ENCODE measurements at regions not wholly inside any gene's neighbourhood (a gene's known extent, or its start where the extent isn't known, plus 50 kb on each side); places are given as distances from the start of the nearest gene placed in this dataset.

DNA sequence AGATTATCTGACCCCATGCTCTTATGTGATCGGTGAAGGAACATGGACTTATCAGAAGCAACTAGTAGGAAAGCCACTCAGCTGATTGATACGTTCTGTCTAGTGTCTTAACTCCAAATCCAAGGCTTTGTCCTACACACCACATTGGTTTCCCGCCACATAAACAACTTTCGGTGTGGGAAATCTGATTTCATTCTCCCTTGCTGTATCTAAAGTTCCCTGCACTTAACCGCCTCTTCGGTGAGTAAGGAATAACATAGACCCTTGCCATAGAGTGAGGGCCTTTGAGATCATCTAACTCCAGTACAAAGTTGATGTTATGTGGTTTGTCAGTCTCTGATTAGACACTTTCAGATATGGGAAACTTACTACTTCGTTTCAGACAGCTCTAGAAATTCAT, 538.2 kb upstream of the TNP1 start:
- Histone ChIP-seq H3K4me1 (peaks cover 7 to 18% of the 10 kb centered on the region in 2 donors), H3K36me3 (no peaks in the 10 kb centered on the region), H3K27me3 (no peaks in the 10 kb centered on the region), H3K27ac (peak overlapping the region; percentile 35 to 59), H3K9me3 (no peaks in the 10 kb centered on the region), H3K4me3 (no peak overlapping the region)
- no peak for DNase-seq
- intact Hi-C loops (cut with DNase I; ENCODE audit: low total_unique reads), result no loop called here
- TF ChIP-seq POLR2A (IDR thresholded peaks at IDR 0.05) (no peak), CTCF (IDR thresholded peaks at IDR 0.05) (no peak)

DNA sequence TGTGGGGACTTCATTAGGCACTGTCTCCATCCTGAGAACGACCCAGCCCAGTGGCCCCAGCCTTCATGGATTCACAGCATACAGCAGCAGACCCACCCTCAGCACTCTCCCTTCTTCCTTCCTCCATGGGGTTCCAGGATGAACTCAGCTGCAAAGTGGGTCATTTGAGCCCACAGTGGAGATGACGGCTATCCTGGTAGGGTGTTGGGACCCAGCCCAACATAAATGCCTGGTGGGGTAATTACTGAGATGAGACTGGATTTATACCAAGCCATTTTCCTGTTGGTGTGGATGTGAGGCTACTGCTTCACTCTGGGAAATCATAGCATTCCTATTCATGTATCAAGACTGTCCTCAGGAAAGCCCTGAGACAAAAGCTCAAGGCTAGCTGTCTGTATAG, 536.7 kb upstream of the TNP1 start:
- H3K27ac ChIP-seq, result peak overlapping the region; percentile 55 to 66
- no peak for TF ChIP-seq CTCF (IDR thresholded peaks at IDR 0.05)
- no peak for TF ChIP-seq POLR2A (IDR thresholded peaks at IDR 0.05)
- no peak for DNase-seq
- no peaks in the 10 kb centered on the region for H3K9me3 ChIP-seq
- H3K4me1 ChIP-seq, result peaks cover 7 to 18% of the 10 kb centered on the region in 2 donors
- H3K36me3 ChIP-seq, result no peaks in the 10 kb centered on the region
- H3K27me3 ChIP-seq, result no peaks in the 10 kb centered on the region
- H3K4me3 ChIP-seq, result no peak overlapping the region
- intact Hi-C loops (cut with DNase I; ENCODE audit: low total_unique reads), result no loop called here

DNA sequence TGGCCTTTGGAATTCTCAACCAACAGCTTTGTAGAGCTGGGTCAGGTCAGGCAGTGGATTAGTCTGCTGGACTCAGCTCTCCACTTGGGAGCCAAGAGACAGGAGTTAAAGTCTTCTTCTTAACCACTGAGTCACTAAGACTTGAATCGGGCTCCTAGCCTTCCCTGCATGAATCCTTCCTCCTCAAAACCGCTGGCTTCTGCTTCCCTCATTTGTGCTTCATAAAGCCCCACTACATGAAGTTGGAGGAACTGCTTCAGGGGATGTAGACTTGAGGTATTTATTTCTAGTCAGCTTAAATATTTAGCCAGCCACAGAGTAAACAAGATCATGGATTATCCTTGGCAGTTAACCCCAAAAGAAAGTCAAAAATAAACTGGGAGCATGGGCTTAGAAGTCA, 536.3 kb upstream of the TNP1 start:
- TF ChIP-seq POLR2A (IDR thresholded peaks at IDR 0.05), result no peak
- no peak for TF ChIP-seq CTCF (IDR thresholded peaks at IDR 0.05)
- Histone ChIP-seq H3K36me3 (no peaks in the 10 kb centered on the region), H3K27ac (peak overlapping the region; percentile 55 to 66), H3K4me1 (peaks cover 7 to 18% of the 10 kb centered on the region in 2 donors), H3K4me3 (no peak overlapping the region), H3K27me3 (no peaks in the 10 kb centered on the region), H3K9me3 (no peaks in the 10 kb centered on the region)
- no peak for DNase-seq
- intact Hi-C loops (cut with DNase I; ENCODE audit: low total_unique reads), result no loop called here

DNA sequence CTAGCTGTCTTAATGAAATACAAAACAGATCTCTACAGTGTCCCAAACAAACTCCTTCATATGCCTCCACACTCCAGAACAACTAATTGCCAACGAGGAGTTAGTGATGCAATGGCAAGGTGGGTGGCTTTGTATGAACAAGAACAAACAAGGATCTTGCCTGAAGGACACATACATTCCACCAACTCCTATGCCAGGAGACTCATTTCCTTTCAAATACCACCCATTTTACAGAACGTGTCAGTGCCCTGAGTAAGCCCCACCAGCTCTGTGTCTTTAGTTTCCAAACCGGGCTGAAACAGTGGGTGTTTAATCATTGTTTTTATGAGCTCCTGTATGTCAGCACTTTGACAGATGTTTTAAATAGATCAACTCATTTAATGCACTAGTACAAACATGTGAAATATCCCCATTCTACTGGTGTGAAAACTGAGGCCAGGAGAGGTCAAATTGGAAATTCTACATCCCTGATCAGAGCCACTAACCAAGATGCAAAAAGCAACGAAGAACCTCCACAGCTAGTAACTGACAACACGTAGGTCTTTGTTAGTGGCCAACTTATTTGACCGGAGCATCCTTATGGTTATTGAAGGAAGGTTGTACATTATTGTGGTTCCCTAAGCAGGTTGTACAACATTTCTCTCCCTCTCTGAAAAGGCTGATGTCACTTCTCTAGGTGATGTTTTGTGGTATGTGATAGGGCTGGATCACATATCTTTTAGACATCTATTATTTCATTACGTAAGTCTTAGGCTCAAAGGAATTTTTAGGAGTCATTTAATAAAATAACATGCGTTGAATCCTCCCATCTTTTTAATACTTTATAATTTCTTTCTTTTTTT, 534.9 kb upstream of the TNP1 start:
- peak overlapping the region; percentile 66 to 83 for H3K27ac ChIP-seq
- intact Hi-C loops (cut with DNase I; ENCODE audit: low total_unique reads), result no loop called here
- peaks cover 7 to 18% of the 10 kb centered on the region in 2 donors for H3K4me1 ChIP-seq
- peak in 1 of 2 donors; percentile 54 for DNase-seq
- TF ChIP-seq POLR2A (IDR thresholded peaks at IDR 0.05) (no peak), CTCF (IDR thresholded peaks at IDR 0.05) (no peak)
- no peaks in the 10 kb centered on the region for H3K9me3 ChIP-seq
- H3K27me3 ChIP-seq, result no peaks in the 10 kb centered on the region
- H3K4me3 ChIP-seq, result no peak overlapping the region
- H3K36me3 ChIP-seq, result no peaks in the 10 kb centered on the region

- H3K4me1 ChIP-seq, result peaks cover 7 to 18% of the 10 kb centered on the region in 2 donors
- H3K27me3 ChIP-seq, result no peaks in the 10 kb centered on the region
- no peak for TF ChIP-seq CTCF (IDR thresholded peaks at IDR 0.05)
- TF ChIP-seq POLR2A (IDR thresholded peaks at IDR 0.05), result no peak
- no peaks in the 10 kb centered on the region for H3K36me3 ChIP-seq
- intact Hi-C loops (cut with DNase I; ENCODE audit: low total_unique reads), result no loop called here
- no peak overlapping the region for H3K4me3 ChIP-seq
- peak overlapping the region; percentile 66 to 83 for H3K27ac ChIP-seq
- H3K9me3 ChIP-seq, result no peaks in the 10 kb centered on the region
- peak; percentile 95 to 96 for DNase-seq
Measured at GRCh38 chr2:217393585-217394032, 533.7 kb upstream of the TNP1 start.

Measured in uterus (tissue), 3 donors.